DOHH2 (cell line): ENCODE measurements at regions not wholly inside any gene's neighbourhood (a gene's known extent, or its start where the extent isn't known, plus 50 kb on each side); places are given as distances from the start of the nearest gene placed in this dataset.

ENCODE experiments used
- H3F3A ChIP-seq: fragments of 200-600 bp; sonication (generic), shearing (Covaris generic); 2 replicates; pipeline ENCODE4 v1.6.0; 2016; ENCODE audit warnings: antibody characterized with exemption, mild to moderate bottlenecking; ENCODE audit not compliant: control insufficient read depth, insufficient read depth
- H3K27ac ChIP-seq: fragments of 200-600 bp; sonication (generic); 2 replicates; pipeline ENCODE4 v1.5.1; 2014; ENCODE audit warnings: low read depth, mild to moderate bottlenecking, low read length, moderate library complexity
- H3K27me3 ChIP-seq: fragments of 200-600 bp; sonication (generic); 2 replicates; pipeline ENCODE4 v1.6.1; 2014; ENCODE audit warnings: mild to moderate bottlenecking, low read length, mixed read lengths; ENCODE audit not compliant: control insufficient read depth
- H3K36me3 ChIP-seq: fragments of 200-600 bp; sonication (generic); 2 replicates; pipeline ENCODE4 v1.6.1; 2014; ENCODE audit warnings: mild to moderate bottlenecking, low read length, moderate library complexity, mixed read lengths; ENCODE audit not compliant: control insufficient read depth
- H3K4me1 ChIP-seq: fragments of 200-600 bp; sonication (generic); 2 replicates; pipeline ENCODE4 v1.6.1; 2014; ENCODE audit warnings: mild to moderate bottlenecking, low read length, mixed read lengths; ENCODE audit not compliant: control insufficient read depth
- H3K4me2 ChIP-seq: fragments of 200-600 bp; sonication (generic); 2 replicates; pipeline ENCODE4 v1.6.0; 2014; ENCODE audit warnings: mild to moderate bottlenecking, low read length, moderate library complexity
- H3K4me3 ChIP-seq: fragments of 200-600 bp; sonication (generic); 2 replicates; pipeline ENCODE4 v1.5.1; 2014; ENCODE audit warnings: mild to moderate bottlenecking, low read length, mixed read lengths
- H3K79me2 ChIP-seq: fragments of 200-600 bp; sonication (generic); 2 replicates; pipeline ENCODE4 v1.6.1; 2014; ENCODE audit warnings: mild to moderate bottlenecking, low read length, mixed read lengths; ENCODE audit not compliant: control insufficient read depth
- H3K9me2 ChIP-seq: fragments of 200-600 bp; sonication (generic); replicated peaks from 2 replicates; pipeline ENCODE4 v1.6.1; 2014; ENCODE audit warnings: mild to moderate bottlenecking, low read length, mixed read lengths; ENCODE audit not compliant: control insufficient read depth
- H3K9me3 ChIP-seq: fragments of 200-600 bp; sonication (generic); 2 replicates; pipeline ENCODE4 v1.6.1; 2014; ENCODE audit warnings: antibody characterized with exemption, low read length, mixed read lengths; ENCODE audit not compliant: control insufficient read depth, insufficient read depth
- H4K20me1 ChIP-seq: fragments of 200-600 bp; sonication (generic); 2 replicates; pipeline ENCODE4 v1.6.0; 2014; ENCODE audit warnings: low read depth, mild to moderate bottlenecking, antibody characterized with exemption, low read length, moderate library complexity; ENCODE audit not compliant: control insufficient read depth, insufficient read depth
- CTCF ChIP-seq: fragments of 200-600 bp; sonication (generic); IDR thresholded peaks from one replicate; pipeline ENCODE4 v1.5.1; 2014; ENCODE audit warnings: antibody characterized with exemption, mild to moderate bottlenecking, low read depth, low read length; ENCODE audit not compliant: poor library complexity, severe bottlenecking
- EZH2phosphoT487 ChIP-seq: fragments of 200-600 bp; sonication (generic); IDR thresholded peaks from 2 replicates; pipeline ENCODE4 v1.6.1; 2017; ENCODE audit warnings: borderline replicate concordance, mild to moderate bottlenecking, antibody characterized with exemption, low read length, moderate library complexity, mixed read lengths

- no peaks in the 10 kb centered on the region for H3K27me3 ChIP-seq
- H3K4me1 ChIP-seq, result no peaks in the 10 kb centered on the region
- H4K20me1 ChIP-seq, result no peaks in the 10 kb centered on the region
- no peak overlapping the region for H3K4me2 ChIP-seq
- H3K9me3 ChIP-seq, result no peaks in the 10 kb centered on the region
- H3K36me3 ChIP-seq, result no peaks in the 10 kb centered on the region
- no peak overlapping the region for H3K4me3 ChIP-seq
- no peaks in the 10 kb centered on the region for H3K79me2 ChIP-seq
- no peaks in the 10 kb centered on the region for H3K9me2 ChIP-seq
- no peak for TF ChIP-seq EZH2phosphoT487
- TF ChIP-seq CTCF, result no peak
- no peak overlapping the region for H3K27ac ChIP-seq
- no peaks in the 10 kb centered on the region for H3F3A ChIP-seq
These were observed 1554.2 kb downstream of the NCAM2 start for GRCh38 chr21:22552390-22552789.

- no peaks in the 10 kb centered on the region for H3F3A ChIP-seq
- no peaks in the 10 kb centered on the region for H3K9me3 ChIP-seq
- no peak overlapping the region for H3K4me2 ChIP-seq
- TF ChIP-seq CTCF (no peak), EZH2phosphoT487 (no peak)
- no peaks in the 10 kb centered on the region for H3K9me2 ChIP-seq
- H3K27me3 ChIP-seq, result no peaks in the 10 kb centered on the region
- no peaks in the 10 kb centered on the region for H3K79me2 ChIP-seq
- H3K4me1 ChIP-seq, result no peaks in the 10 kb centered on the region
- H3K4me3 ChIP-seq, result no peak overlapping the region
- H4K20me1 ChIP-seq, result no peaks in the 10 kb centered on the region
- no peaks in the 10 kb centered on the region for H3K36me3 ChIP-seq
- no peak overlapping the region for H3K27ac ChIP-seq
These were observed 1556.6 kb downstream of the NCAM2 start for GRCh38 chr21:22554690-22555316.

- TF ChIP-seq EZH2phosphoT487 (no peak), CTCF (no peak)
- no peaks in the 10 kb centered on the region for H3K4me1 ChIP-seq
- H3K36me3 ChIP-seq, result no peaks in the 10 kb centered on the region
- H3K27ac ChIP-seq, result no peak overlapping the region
- H3K79me2 ChIP-seq, result no peaks in the 10 kb centered on the region
- H3K4me3 ChIP-seq, result no peak overlapping the region
- no peak overlapping the region for H3K4me2 ChIP-seq
- peaks cover 13% of the 10 kb centered on the region; the same call in 1 of the 2 replicates for H3K9me3 ChIP-seq
- H3F3A ChIP-seq, result no peaks in the 10 kb centered on the region
- no peaks in the 10 kb centered on the region for H3K9me2 ChIP-seq
- H3K27me3 ChIP-seq, result no peaks in the 10 kb centered on the region
- H4K20me1 ChIP-seq, result no peaks in the 10 kb centered on the region
These were observed 1558.6 kb downstream of the NCAM2 start for GRCh38 chr21:22556829-22557228.
